GM21825 (cell line): ENCODE measurements at regions not wholly inside any gene's neighbourhood (a gene's known extent, or its start where the extent isn't known, plus 50 kb on each side); places are given as distances from the start of the nearest gene placed in this dataset.

Experiments
- ATAC-seq: cut with Tn5 transposase; IDR thresholded peaks from one replicate; pipeline ENCODE4 v1.9.1; 2021; ENCODE audit warnings: mild to moderate bottlenecking, moderate library complexity; ENCODE audit not compliant: unreplicated experiment

- ATAC-seq: no peak
Observed at GRCh38 chr2:204042401-204042800, 105.8 kb downstream of the ICOS start.

DNA sequence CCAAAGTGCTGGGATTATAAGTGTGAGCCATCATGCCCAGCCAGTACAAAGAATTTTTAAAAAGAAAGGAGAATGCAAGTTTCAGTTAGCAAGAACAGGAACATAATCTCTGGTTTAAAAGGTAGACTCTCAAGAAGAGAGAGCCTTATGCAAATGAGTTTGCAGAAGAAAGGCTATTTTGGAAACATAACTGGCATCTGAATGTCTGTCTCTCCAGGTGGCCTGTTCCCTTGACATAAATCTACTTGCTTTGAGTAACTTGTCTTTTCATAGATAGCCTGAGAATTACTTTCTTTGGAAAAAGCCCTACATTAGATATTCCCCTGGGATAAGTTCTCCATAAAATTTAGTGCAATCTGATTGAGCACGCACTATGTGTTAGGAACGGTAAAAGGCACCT, 109.6 kb downstream of the ICOS start:
- ATAC-seq: peak; percentile 65

GRCh38 chr2:204049635-204050034, 113.1 kb downstream of the ICOS start:
- peak; percentile 66 for ATAC-seq

DNA sequence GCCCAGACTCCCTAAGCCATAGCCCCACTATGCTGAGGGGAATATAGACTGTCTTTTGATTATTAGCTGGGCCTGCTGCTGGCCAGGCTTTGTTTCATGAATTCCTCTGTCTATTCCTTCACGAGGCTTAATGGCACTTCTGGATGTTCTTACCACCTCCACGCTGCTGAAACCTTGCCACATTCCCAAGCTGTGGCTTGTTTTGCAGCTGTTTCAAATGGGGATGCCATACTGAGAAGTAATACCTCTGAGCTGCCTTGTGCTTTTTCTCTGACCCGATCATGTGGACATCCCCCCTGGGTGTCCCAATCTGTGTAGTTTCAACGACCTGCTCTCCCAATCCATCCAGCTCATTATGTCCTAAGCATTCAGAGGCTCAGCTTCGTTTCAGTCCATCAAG, 114.1 kb downstream of the ICOS start:
- ATAC-seq: no peak

DNA sequence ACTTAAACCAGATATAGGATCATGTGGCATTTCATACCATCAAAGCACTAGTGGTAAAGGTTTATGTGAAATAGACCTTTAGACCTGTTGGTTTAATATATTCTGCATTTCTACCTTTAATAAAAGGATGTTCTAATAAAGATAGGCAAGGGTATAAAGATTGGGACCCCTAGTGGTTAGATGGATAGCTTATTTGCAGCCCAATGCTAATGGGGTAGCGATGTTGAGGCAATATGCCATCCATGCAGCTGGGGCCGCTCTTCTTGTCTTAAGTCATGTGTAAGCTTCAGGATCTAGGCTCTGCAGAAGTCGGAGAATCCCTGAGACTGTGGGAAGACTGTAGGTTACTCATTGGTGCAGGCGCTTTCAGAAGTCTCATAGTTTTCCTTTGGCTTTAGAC, 114.9 kb downstream of the ICOS start:
- ATAC-seq: no peak

DNA sequence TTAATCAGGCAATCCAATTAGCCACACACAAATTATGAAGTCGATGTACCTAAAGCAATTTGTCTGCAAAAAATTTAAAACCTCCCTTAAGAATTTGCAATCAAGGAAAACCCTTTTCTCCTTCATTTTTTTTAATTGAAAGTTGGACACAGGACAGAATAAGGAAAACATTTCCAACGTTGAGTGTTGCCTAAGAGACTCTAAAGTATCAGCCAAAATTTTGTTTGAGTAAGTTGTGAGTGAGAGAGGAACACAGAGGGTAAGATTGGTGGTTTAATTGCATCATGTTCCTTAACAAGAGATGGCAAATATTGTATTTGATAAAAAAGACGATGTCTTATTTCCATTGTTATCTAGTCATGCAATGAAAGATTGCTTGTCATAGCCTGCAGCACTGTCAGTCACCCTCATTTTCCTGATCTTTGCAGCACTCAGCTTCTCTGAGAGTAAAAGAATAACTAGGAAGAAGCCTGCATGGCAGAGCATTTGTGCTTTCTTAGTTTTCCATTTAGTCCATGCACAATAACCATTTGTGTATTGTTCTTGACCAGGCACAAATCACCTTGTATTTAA, 115.5 kb downstream of the ICOS start:
- ATAC-seq: no peak

DNA sequence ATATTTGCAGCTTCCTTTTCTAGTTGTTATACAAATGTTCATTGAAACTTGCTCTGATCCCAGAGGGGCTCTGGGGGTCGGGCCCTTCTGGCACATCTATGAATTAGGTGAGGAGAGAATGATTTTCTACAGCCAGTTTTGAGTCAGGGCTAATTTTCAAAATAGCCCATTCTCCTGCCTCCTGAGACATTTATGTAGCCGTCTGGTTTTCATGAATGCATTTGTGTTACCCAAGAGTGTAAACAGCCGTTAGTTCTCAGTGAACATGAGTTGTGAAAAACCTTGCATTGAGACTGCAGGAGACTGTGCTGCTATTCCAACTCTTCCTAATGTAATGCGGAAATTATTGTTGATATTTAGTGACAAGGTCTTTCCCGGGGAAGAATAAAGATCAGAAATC, 122.5 kb downstream of the ICOS start:
- no peak for ATAC-seq

DNA sequence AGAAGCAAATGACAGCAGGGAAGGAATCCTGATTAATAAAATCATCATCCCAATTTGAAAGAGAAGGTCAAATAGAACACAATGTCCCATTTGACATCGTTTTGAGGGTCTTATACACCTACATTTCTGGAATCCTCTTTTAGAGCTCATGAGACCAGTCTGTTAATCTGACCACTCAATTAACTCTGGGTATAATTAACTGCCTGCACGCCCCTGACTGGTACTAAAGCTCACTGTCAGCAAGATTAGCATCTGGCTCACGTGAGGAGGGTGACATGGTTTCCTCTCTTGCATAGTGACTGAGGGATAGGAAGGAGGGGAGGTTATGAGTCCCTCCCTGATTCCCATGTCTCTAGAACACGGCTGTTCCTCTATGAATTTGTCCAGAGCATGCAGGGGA, 124.3 kb downstream of the ICOS start:
- ATAC-seq: no peak

- no peak for ATAC-seq
Observed at GRCh38 chr2:204061241-204061640, 124.7 kb downstream of the ICOS start.

DNA sequence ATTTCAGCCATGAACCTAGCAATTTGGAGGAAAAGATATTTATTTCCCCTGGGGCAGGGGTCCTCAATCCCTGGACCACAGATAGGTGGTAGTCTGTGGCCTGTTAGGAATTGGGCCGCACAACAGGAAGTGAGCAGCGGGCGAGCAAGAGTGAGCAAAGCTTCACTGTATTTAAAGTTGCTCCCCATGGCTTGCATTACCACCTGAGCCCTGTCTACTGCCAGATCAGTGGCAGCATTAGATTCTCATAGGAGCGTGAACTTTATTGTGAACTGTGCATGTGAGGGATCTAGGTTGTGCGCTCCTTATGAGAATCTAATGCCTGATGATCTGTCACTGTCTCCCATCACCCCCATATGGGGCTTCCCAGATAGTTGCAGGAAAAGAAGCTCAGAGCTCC, 127.6 kb downstream of the ICOS start:
- ATAC-seq: no peak

DNA sequence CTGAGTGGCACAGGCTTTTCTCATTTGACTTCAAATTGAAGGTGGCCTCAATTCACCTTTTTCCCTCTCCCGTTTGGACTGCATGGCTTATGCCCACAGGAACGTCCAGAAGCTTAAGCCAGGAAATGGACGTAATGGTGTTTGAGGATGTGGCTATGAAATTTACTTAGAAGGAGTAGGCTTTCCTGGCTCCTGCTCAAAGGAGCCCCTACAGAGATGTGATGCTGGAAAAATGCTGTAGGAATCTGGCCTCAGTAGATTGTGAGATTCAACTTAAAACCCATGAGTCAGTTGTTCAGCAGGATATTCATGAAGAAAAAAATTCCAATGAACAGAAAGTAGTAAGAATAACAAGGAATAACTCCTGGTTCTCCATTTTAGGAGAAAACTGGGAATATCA, 129.0 kb downstream of the ICOS start:
- ATAC-seq: no peak

DNA sequence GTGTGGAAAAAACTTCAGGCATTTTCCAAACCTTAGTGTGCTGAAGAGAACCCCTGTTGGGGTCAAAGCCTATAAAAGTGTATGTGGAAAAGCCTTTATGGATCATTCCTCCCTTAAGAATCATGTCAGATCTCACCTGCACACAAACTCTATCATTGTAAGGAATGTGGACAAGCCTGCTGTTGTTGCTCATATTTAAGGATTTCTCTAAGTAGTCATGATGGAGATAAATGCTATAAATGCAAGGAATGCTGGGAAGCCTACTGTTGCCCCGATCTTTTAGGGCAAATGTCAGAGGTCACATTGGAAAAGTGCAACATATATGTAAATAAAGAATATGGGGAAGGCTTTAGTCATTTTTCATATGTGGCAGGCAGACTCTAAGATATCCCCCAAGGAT, 129.5 kb downstream of the ICOS start:
- ATAC-seq: no peak

- no peak for ATAC-seq
Observed at GRCh38 chr2:204069804-204070203, 133.2 kb downstream of the ICOS start.

- no peak for ATAC-seq
Observed at GRCh38 chr2:204072443-204073324, 136.1 kb downstream of the ICOS start.

DNA sequence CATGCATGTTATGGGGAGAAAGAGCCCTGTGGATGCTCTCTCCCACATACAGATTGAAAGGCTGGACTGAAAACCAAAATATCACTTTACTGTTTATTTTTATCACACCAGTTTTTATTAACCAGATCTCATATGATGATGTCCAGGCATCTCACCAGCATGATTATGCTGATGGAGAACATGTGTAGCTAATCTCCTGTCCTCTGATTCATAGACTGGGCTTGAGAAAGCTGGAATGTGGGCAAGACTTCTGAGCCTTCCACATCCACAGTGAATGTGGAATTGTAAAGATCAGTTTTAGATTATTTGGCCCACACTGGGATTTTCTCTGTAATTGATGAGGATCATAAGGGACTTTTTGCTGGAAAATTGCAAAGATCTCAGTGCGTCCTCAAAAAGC, 137.9 kb downstream of the ICOS start:
- ATAC-seq: no peak

DNA sequence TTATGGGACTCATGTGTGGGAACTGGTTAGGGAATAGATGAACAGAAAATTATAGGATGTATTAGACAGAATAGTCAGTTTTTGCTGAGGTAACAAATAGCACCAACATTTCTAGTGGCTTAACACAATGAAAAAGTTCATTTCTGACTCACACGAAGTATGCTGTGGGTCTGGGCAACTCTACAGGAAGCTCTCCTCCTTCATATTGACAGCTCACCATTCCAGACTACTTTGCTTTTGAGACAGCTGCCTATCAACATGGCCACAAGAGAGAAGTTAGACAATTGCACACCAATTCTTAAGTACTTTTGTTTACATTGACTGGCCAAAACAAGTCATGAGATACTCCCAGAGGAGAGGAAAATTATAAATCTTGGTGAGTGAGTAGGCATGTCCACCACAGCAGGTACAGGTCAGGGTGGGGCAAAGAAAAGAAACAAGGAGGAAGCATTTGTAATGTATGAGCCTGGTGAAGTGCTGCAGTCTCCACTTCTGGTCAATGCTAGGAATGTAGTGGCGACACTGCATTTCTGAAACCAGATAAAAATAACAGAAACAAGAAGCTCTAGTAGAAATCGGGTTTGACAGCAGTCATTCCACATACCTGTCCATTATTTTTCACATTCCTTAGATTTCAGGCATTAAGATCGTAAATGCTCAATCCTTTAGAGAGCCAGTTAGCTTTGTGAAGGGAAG, 141.6 kb downstream of the ICOS start:
- ATAC-seq: no peak

DNA sequence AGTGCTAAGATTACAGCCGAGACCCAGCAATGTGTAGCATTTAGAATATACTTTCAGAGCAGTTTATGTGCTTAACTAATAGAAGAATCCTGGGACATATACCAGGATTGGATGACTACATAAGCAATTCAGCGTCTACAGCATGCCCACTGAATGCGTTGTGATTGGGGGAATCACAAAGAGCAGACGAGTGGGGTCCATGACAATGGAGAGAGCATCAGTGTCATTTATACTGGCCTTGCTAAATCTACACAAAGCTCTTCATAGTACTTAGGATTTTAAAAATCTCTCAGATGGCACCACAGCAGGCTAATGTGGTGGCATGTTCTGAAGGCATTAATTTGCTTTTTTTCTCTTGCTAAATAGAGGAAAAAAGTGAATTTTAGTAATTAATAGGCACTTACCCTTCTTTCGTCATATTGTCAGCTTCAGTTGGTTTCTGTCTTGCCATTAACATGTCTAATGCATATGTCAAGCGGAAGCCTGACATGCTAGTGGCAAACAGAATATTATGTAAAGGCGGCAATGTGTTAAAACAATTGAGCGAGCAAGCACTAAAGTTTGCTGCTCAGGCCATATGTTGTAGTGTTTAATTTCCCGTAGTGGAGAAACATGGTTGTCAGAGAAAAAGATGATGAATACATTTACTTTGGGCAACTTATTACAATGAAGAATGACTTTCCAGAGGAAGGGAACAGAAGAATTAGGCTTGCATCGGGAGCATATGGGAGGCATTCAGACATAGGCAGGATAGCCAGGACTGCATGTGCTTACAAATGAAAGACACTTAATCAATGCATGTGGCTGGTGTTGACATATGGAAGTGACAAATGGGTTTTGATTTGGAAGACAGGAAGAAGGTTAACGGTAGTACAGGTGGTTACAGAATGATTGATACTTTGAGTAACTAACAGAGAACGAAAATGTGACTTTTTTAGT, 145.2 kb downstream of the ICOS start:
- no peak for ATAC-seq

GRCh38 chr2:204086167-204086566, 149.6 kb downstream of the ICOS start:
- no peak for ATAC-seq

- no peak for ATAC-seq
Observed at GRCh38 chr2:204089105-204089504, 152.5 kb downstream of the ICOS start.

DNA sequence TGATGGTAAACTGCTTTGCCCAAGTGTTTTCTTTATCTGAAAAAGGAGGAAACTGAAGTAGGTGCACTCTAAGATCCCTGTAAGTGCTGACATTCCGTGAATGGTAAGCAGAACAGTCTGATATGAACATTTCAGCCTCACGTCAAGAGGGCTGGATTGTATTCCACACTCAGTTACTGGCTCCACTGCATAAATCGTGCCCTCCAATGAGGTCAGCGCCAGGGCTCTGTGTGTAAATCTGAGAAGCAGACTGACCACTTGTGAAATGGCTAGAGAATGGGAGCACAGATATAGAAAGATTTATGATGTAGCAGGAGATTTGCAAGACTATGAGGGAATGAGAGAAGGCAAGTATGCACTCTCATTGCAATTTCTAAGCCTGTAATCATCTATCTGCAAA, 153.0 kb downstream of the ICOS start:
- ATAC-seq: no peak

GRCh38 chr2:204090021-204090420, 153.5 kb downstream of the ICOS start:
- no peak for ATAC-seq
